OCI-LY1 (cell line): ENCODE measurements at regions not wholly inside any gene's neighbourhood (a gene's known extent, or its start where the extent isn't known, plus 50 kb on each side); places are given as distances from the start of the nearest gene placed in this dataset.

ENCODE experiments used
- H2AFZ ChIP-seq: fragments of 200-600 bp; sonication (generic), shearing (Covaris generic); 2 replicates; pipeline ENCODE4 v1.6.0; 2014; ENCODE audit warnings: antibody characterized with exemption, mild to moderate bottlenecking, low read length
- H3F3A ChIP-seq: fragments of 200-600 bp; sonication (generic), shearing (Covaris generic); 2 replicates; pipeline ENCODE4 v1.6.0; 2014; ENCODE audit warnings: mild to moderate bottlenecking, antibody characterized with exemption, low read length, moderate library complexity; ENCODE audit not compliant: insufficient read depth
- H3K27ac ChIP-seq: fragments of 200-600 bp; sonication (generic); 2 replicates; pipeline ENCODE4 v1.5.1; 2014; ENCODE audit warnings: low read length, mixed run types, mild to moderate bottlenecking, low read depth; ENCODE audit not compliant: poor library complexity, severe bottlenecking
- H3K27me3 ChIP-seq: fragments of 200-600 bp; sonication (generic); 2 replicates; pipeline ENCODE4 v1.6.0; 2014; ENCODE audit warnings: antibody characterized with exemption, mild to moderate bottlenecking, low read length, moderate library complexity; ENCODE audit not compliant: insufficient read depth
- H3K36me3 ChIP-seq: fragments of 200-600 bp; sonication (generic); 2 replicates; pipeline ENCODE4 v1.6.1; 2014; ENCODE audit warnings: mild to moderate bottlenecking, antibody characterized with exemption, low read length, moderate library complexity, mixed read lengths; ENCODE audit not compliant: insufficient read depth
- H3K4me1 ChIP-seq: fragments of 200-600 bp; sonication (generic); 2 replicates; pipeline ENCODE4 v1.5.1; 2014; ENCODE audit warnings: mild to moderate bottlenecking, low read length, moderate library complexity; ENCODE audit not compliant: insufficient read depth, severe bottlenecking
- H3K4me2 ChIP-seq: fragments of 200-600 bp; sonication (generic), shearing (Covaris generic); 2 replicates; pipeline ENCODE4 v1.6.1; 2014; ENCODE audit warnings: low read length
- H3K4me3 ChIP-seq: fragments of 200-600 bp; sonication (generic); 2 replicates; pipeline ENCODE4 v1.5.1; 2014; ENCODE audit warnings: low read length, low read depth, mild to moderate bottlenecking, mixed read lengths; ENCODE audit not compliant: poor library complexity, severe bottlenecking
- H3K79me2 ChIP-seq: fragments of 200-600 bp; shearing (Covaris generic); 2 replicates; pipeline ENCODE4 v1.6.1; 2016; ENCODE audit warnings: mixed run types, low read length, mixed read lengths; ENCODE audit not compliant: insufficient read depth
- H3K9ac ChIP-seq: fragments of 200-600 bp; sonication (generic), shearing (Covaris generic); 2 replicates; pipeline ENCODE4 v1.6.1; 2014; ENCODE audit warnings: mild to moderate bottlenecking, low read length, mixed read lengths
- H3K9me2 ChIP-seq: fragments of 200-600 bp; sonication (generic), shearing (Covaris generic); 2 replicates; pipeline ENCODE4 v1.6.1; 2014; ENCODE audit warnings: low read depth, mild to moderate bottlenecking, low read length, mixed read lengths
- H3K9me3 ChIP-seq: fragments of 200-600 bp; shearing (Covaris generic); 2 replicates; pipeline ENCODE4 v1.6.1; 2014; ENCODE audit warnings: low read length, mixed read lengths
- H4K20me1 ChIP-seq: fragments of 200-600 bp; sonication (generic), shearing (Covaris generic); 2 replicates; pipeline ENCODE4 v1.6.0; 2016; ENCODE audit warnings: mild to moderate bottlenecking, low read length; ENCODE audit not compliant: insufficient read depth
- CTCF ChIP-seq: fragments of 200-600 bp; sonication (generic), shearing (Covaris generic); IDR thresholded peaks from 2 replicates; pipeline ENCODE4 v1.5.1; 2017; ENCODE audit warnings: mild to moderate bottlenecking, antibody characterized with exemption, low read length, moderate library complexity, mixed read lengths
- EZH2 ChIP-seq: fragments of 200-600 bp; sonication (generic), shearing (Covaris generic); IDR thresholded peaks from 2 replicates; pipeline ENCODE4 v1.8.0; 2017; ENCODE audit warnings: borderline replicate concordance, mixed run types, mild to moderate bottlenecking, antibody characterized with exemption, low read length, moderate library complexity, mixed read lengths

- H3K79me2 ChIP-seq: no peaks in the 10 kb centered on the region
- H3K4me2 ChIP-seq: no peak overlapping the region
- H3K27ac ChIP-seq: no peak overlapping the region
- H2AFZ ChIP-seq: no peak overlapping the region
- no peak overlapping the region for H3K4me3 ChIP-seq
- no peaks in the 10 kb centered on the region for H3K9me3 ChIP-seq
- TF ChIP-seq EZH2 (no peak), CTCF (no peak)
- H3K9ac ChIP-seq: no peak overlapping the region
- no peaks in the 10 kb centered on the region for H3K36me3 ChIP-seq
- no peaks in the 10 kb centered on the region for H4K20me1 ChIP-seq
- no peaks in the 10 kb centered on the region for H3K27me3 ChIP-seq
- no peaks in the 10 kb centered on the region for H3F3A ChIP-seq
- H3K4me1 ChIP-seq: no peaks in the 10 kb centered on the region
- no peaks in the 10 kb centered on the region for H3K9me2 ChIP-seq
These were observed 112.4 kb downstream of the CD47 start for GRCh38 chr3:107978131-107979055.

DNA sequence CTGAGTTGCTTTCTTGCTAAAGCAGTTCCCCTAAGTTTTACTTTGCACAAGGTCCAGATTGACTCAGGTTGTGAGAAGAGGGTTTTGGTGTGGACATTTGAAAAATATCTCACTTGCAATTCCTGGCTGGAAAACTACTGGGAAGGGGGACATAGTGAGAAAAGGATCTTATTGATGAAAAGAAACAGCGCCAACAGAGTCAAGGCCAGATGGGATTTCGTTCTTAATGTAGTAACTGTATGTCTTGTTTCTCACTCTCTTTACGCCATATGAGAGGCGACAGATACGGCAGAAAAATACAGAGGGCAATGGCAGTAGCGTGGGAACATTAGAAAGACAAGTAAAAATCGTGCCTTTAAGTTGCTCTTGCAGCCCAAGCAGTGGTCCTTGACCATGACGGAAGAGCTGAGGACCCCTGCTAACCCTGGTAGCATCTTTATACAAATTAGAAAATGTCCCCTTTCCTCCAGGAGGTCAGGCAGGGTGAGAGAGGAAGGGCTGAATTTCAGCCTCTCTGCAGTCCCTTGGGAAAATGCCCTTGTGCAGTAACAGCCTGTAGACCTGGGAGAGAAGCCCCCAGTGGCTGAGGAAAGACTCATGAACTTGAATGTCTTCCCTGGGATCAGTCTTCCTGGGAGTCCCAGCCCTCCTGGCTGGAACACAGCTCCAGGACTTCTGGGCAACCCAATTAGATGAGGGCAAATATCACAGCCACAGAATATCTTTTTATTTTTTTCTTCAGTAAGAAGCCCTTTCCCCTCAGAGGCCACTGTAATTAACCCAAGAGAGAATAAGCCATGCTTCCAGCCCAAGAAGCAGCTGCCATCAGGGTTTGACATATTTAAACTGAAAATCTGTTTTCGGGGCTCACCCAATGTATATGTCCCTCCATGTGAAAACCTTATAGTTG is 113.4 kb downstream of the CD47 start:
- Histone ChIP-seq H3K4me3 (no peak overlapping the region), H2AFZ (no peak overlapping the region), H3K4me2 (no peak overlapping the region), H3K4me1 (no peaks in the 10 kb centered on the region), H4K20me1 (no peaks in the 10 kb centered on the region), H3K36me3 (no peaks in the 10 kb centered on the region), H3K27me3 (no peaks in the 10 kb centered on the region), H3K9me2 (no peaks in the 10 kb centered on the region), H3F3A (no peaks in the 10 kb centered on the region), H3K79me2 (no peaks in the 10 kb centered on the region), H3K27ac (no peak overlapping the region), H3K9me3 (no peaks in the 10 kb centered on the region), H3K9ac (no peak overlapping the region)
- no peak for TF ChIP-seq EZH2

GRCh38 chr3:107976202-107976800 is 114.5 kb downstream of the CD47 start:
- Histone ChIP-seq H3K36me3 (no peaks in the 10 kb centered on the region), H3K4me3 (no peak overlapping the region), H3K4me2 (no peak overlapping the region), H3K9me3 (no peaks in the 10 kb centered on the region), H3K27me3 (no peaks in the 10 kb centered on the region), H2AFZ (no peak overlapping the region), H3F3A (no peaks in the 10 kb centered on the region), H3K79me2 (no peaks in the 10 kb centered on the region), H4K20me1 (no peaks in the 10 kb centered on the region), H3K9ac (no peak overlapping the region), H3K27ac (no peak overlapping the region), H3K4me1 (no peaks in the 10 kb centered on the region), H3K9me2 (no peaks in the 10 kb centered on the region)
- no peak for TF ChIP-seq EZH2
